ENCODE measurements at regions not wholly inside any gene's neighbourhood (a gene's known extent, or its start where the extent isn't known, plus 50 kb on each side); places are given as distances from the start of the nearest gene placed in this dataset.

DNA sequence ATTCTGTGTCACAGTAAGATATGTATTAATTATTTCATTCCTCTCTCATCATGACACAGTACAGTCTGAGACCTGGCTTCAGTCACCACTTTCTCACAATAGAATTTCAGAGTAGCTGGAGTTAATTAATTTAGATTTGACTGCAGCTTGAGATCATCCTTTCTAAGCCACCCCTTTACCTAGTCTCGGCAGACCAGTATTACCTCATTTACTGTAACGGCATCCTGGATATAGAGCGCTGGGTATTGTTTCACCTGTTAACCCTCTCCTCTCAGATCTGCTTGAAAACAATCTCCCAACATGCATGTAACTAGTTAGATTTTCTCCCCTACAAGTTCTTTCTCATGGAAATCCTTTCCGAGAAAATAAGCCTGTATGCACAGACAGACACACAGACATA is 1057.5 kb downstream of the GATA3 start:
- no peak for TF ChIP-seq EZH2 (IDR thresholded peaks at IDR 0.05; ENCODE audit: low read depth)
- TF ChIP-seq, protein P1, sequence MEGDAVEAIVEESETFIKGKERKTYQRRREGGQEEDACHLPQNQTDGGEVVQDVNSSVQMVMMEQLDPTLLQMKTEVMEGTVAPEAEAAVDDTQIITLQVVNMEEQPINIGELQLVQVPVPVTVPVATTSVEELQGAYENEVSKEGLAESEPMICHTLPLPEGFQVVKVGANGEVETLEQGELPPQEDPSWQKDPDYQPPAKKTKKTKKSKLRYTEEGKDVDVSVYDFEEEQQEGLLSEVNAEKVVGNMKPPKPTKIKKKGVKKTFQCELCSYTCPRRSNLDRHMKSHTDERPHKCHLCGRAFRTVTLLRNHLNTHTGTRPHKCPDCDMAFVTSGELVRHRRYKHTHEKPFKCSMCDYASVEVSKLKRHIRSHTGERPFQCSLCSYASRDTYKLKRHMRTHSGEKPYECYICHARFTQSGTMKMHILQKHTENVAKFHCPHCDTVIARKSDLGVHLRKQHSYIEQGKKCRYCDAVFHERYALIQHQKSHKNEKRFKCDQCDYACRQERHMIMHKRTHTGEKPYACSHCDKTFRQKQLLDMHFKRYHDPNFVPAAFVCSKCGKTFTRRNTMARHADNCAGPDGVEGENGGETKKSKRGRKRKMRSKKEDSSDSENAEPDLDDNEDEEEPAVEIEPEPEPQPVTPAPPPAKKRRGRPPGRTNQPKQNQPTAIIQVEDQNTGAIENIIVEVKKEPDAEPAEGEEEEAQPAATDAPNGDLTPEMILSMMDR (conservative IDR thresholded peaks at IDR 0.05) = no peak
